Astrocyte (in vitro differentiated cells and primary cell): ENCODE measurements at regions not wholly inside any gene's neighbourhood (a gene's known extent, or its start where the extent isn't known, plus 50 kb on each side); places are given as distances from the start of the nearest gene placed in this dataset.

Experiments used
- EZH2 ChIP-seq: IDR thresholded peaks from 2 replicates; pipeline ENCODE4 v1.6.1; 2012; ENCODE audit warnings: mild to moderate bottlenecking, low read length, inconsistent platforms; ENCODE audit not compliant: insufficient read depth
- TF ChIP-seq, protein P1 (sequence below): IDR thresholded peaks from 2 replicates; pipeline ENCODE4 v1.5.1; 2011; ENCODE audit warnings: low read depth, mild to moderate bottlenecking, inconsistent platforms, low read length, moderate library complexity; ENCODE audit not compliant: insufficient read depth

DNA sequence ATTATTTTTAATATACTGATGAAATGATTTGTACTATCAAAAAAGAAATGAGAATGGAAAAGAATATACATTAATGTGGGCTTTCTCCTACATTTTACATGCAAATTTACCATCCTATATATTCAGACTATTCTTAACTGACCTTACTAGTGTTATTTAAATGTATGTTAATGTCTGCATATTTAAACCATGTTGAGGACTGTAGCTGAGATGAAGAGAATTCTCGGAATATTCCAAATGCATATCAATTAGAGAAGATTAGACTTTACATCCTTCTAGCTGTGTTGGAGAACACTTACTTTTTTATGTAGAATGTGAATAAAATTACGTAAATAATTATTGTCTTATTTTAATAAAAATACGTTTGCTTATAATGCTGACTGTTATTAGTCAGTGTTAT is 990.1 kb upstream of the LRFN5 start:
- TF ChIP-seq, protein P1, sequence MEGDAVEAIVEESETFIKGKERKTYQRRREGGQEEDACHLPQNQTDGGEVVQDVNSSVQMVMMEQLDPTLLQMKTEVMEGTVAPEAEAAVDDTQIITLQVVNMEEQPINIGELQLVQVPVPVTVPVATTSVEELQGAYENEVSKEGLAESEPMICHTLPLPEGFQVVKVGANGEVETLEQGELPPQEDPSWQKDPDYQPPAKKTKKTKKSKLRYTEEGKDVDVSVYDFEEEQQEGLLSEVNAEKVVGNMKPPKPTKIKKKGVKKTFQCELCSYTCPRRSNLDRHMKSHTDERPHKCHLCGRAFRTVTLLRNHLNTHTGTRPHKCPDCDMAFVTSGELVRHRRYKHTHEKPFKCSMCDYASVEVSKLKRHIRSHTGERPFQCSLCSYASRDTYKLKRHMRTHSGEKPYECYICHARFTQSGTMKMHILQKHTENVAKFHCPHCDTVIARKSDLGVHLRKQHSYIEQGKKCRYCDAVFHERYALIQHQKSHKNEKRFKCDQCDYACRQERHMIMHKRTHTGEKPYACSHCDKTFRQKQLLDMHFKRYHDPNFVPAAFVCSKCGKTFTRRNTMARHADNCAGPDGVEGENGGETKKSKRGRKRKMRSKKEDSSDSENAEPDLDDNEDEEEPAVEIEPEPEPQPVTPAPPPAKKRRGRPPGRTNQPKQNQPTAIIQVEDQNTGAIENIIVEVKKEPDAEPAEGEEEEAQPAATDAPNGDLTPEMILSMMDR, result no peak
- TF ChIP-seq EZH2, result no peak
